Right ventricle myocardium inferior (tissue), 1 donor: ENCODE measurements at regions not wholly inside any gene's neighbourhood (a gene's known extent, or its start where the extent isn't known, plus 50 kb on each side); places are given as distances from the start of the nearest gene placed in this dataset.
"Not testable (repeated sequence)": the region's sequence is repeated elsewhere in the genome, so short reads cannot be mapped to it uniquely, and the experiment has no call there.

ENCODE experiments used
- ATAC-seq: fragments of 200-7000 bp; cut with Tn5 transposase; one replicate; pipeline ENCODE4 v1.9.1; 2020; ENCODE audit warnings: mild to moderate bottlenecking, moderate library complexity
- DNase-seq: peaks from one replicate; pipeline ENCODE4 v3.0.0; 2021; ENCODE audit errors: missing footprints
- intact Hi-C: fragments of 100-400 bp; cut with DNase I; formaldehyde crosslinking; loops from one replicate; pipeline ENCODE4 v1.11.0; 2022
- donor health status: DM: no; HTN: yes; CAD: no; lungs with severe emphysema.

- no peak for ATAC-seq
- intact Hi-C loops = no loop called here
- DNase-seq = no peak
Measured at GRCh38 chr10:71084818-71085126, 127.6 kb upstream of the UNC5B start.

GRCh38 chr10:71085689-71086438, 126.5 kb upstream of the UNC5B start:
- DNase-seq = no peak
- intact Hi-C loops = no loop called here
- ATAC-seq = no peak

GRCh38 chr10:71086439-71087080, 125.8 kb upstream of the UNC5B start:
- ATAC-seq (no peak), DNase-seq (no peak)
- intact Hi-C loops = no loop called here

- ATAC-seq = no peak
- intact Hi-C loops = no loop called here
- DNase-seq = no peak
Measured at GRCh38 chr10:71087622-71088021, 124.7 kb upstream of the UNC5B start.

- DNase-seq = no peak
- ATAC-seq = no peak
- intact Hi-C loops = no loop called here
Measured at GRCh38 chr10:71088054-71088453, 124.3 kb upstream of the UNC5B start.

- DNase-seq, intact Hi-C loops, ATAC-seq: not testable (repeated sequence)
Measured at GRCh38 chr10:71088578-71088977, 123.8 kb upstream of the UNC5B start.

- no peak for DNase-seq
- intact Hi-C loops = no loop called here
- ATAC-seq = no peak
Measured at GRCh38 chr10:71089162-71089561, 123.2 kb upstream of the UNC5B start.

GRCh38 chr10:71090330-71090729, 122.0 kb upstream of the UNC5B start:
- intact Hi-C loops = no loop called here
- DNase-seq (no peak), ATAC-seq (no peak)

GRCh38 chr10:71090801-71091200, 121.6 kb upstream of the UNC5B start:
- DNase-seq = no peak
- ATAC-seq = no peak
- intact Hi-C loops = no loop called here

GRCh38 chr10:71092812-71093401, 119.5 kb upstream of the UNC5B start:
- intact Hi-C loops = no loop called here

GRCh38 chr10:71093531-71093930, 118.8 kb upstream of the UNC5B start:
- intact Hi-C loops = no loop called here
- no peak for ATAC-seq
- no peak for DNase-seq

More at GRCh38 chr10:71092812-71093401, 119.5 kb upstream of the UNC5B start:
- DNase-seq (no peak), ATAC-seq (peak; percentile 28)

- intact Hi-C loops = no loop called here
- DNase-seq (no peak), ATAC-seq (no peak)
Measured at GRCh38 chr10:71094712-71095390, 117.5 kb upstream of the UNC5B start.

GRCh38 chr10:71099731-71100361, 112.5 kb upstream of the UNC5B start:
- intact Hi-C loops = no loop called here
- DNase-seq (no peak), ATAC-seq (no peak)

- ATAC-seq (no peak), DNase-seq (no peak)
- intact Hi-C loops = no loop called here
Measured at GRCh38 chr10:71103961-71104360, 108.4 kb upstream of the UNC5B start.

- DNase-seq, intact Hi-C loops, ATAC-seq: not testable (repeated sequence)
Measured at GRCh38 chr10:71106151-71106550, 106.2 kb upstream of the UNC5B start.

- ATAC-seq, intact Hi-C loops, DNase-seq: not testable (repeated sequence)
Measured at GRCh38 chr10:71107117-71107516, 105.3 kb upstream of the UNC5B start.

- intact Hi-C loops, ATAC-seq, DNase-seq: not testable (repeated sequence)
Measured at GRCh38 chr10:71108042-71108441, 104.3 kb upstream of the UNC5B start.

- no peak for DNase-seq
- intact Hi-C loops = no loop called here
- ATAC-seq = no peak
Measured at GRCh38 chr10:71112138-71112785, 100.1 kb upstream of the UNC5B start.

- ATAC-seq (no peak), DNase-seq (no peak)
Measured at GRCh38 chr10:71116426-71116825, 95.9 kb upstream of the UNC5B start.

More at GRCh38 chr10:71116426-71116825, 95.9 kb upstream of the UNC5B start:
- intact Hi-C loops = no loop called here
